C4-2B (cell line): ENCODE measurements at regions not wholly inside any gene's neighbourhood (a gene's known extent, or its start where the extent isn't known, plus 50 kb on each side); places are given as distances from the start of the nearest gene placed in this dataset.

Experiments used
- H3K27ac ChIP-seq: fragments of 450-650 bp; 2 replicates; pipeline ENCODE4 v1.5.1; 2017
- ZFX ChIP-seq: fragments of 450-650 bp; IDR thresholded peaks from 2 replicates; pipeline ENCODE4 v1.6.1; 2017
- TF ChIP-seq, protein P1 (sequence below): fragments of 450-650 bp; conservative IDR thresholded peaks from 2 replicates; pipeline ENCODE4 v1.5.1; 2017; ENCODE audit warnings: mild to moderate bottlenecking

DNA sequence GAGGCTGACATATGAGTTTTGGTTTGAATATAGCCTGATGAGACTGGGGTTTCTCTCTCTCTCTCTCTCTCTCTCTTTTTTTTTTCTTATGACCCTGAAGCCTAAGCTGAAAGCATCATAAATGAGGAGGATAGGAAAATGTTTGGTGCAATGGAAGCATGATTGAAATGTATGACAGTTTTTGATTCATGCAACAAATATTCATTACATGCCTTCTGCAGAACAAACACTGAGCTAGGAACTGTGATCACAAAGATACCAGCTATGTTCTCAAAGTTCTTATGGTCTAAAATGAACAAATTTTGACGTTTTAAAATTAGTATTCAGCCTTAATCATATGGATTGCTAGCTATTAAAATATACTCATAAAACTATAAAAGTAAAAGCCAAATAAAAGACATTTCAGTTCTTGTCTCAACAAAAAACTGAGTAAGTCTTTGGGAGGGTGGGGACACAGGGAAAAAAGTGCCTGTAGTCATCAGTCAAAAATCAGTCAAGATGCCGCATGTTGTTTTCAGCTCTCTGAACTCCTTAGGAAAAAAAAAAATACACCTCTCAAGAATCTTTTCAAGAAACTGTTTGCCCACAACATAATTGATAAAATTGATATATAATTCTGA is 57.2 kb downstream of the NKX6-1 start:
- no peak overlapping the region for H3K27ac ChIP-seq
- no peak for TF ChIP-seq ZFX
- TF ChIP-seq, protein P1, sequence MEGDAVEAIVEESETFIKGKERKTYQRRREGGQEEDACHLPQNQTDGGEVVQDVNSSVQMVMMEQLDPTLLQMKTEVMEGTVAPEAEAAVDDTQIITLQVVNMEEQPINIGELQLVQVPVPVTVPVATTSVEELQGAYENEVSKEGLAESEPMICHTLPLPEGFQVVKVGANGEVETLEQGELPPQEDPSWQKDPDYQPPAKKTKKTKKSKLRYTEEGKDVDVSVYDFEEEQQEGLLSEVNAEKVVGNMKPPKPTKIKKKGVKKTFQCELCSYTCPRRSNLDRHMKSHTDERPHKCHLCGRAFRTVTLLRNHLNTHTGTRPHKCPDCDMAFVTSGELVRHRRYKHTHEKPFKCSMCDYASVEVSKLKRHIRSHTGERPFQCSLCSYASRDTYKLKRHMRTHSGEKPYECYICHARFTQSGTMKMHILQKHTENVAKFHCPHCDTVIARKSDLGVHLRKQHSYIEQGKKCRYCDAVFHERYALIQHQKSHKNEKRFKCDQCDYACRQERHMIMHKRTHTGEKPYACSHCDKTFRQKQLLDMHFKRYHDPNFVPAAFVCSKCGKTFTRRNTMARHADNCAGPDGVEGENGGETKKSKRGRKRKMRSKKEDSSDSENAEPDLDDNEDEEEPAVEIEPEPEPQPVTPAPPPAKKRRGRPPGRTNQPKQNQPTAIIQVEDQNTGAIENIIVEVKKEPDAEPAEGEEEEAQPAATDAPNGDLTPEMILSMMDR: no peak

DNA sequence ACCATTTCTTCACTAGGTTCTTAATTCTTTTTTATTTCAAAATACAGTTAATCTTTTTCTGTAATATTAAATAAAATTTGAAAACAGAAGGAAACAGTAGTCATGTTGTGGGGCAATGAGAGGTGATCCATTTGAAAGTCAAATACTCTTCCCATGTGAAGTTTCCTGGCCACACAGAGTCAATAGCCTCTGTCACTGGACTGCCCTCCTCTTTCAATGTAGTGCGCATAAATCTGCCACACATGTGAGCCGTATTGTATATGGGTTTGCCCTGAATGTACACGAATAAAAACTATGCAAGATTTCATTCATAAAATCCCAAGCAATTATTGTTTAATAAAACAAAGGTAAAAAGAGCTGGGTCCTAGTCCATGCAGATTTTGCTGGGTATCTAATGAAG is 59.1 kb downstream of the NKX6-1 start:
- TF ChIP-seq, protein P1: no peak
- no peak for TF ChIP-seq ZFX
- H3K27ac ChIP-seq: no peak overlapping the region

DNA sequence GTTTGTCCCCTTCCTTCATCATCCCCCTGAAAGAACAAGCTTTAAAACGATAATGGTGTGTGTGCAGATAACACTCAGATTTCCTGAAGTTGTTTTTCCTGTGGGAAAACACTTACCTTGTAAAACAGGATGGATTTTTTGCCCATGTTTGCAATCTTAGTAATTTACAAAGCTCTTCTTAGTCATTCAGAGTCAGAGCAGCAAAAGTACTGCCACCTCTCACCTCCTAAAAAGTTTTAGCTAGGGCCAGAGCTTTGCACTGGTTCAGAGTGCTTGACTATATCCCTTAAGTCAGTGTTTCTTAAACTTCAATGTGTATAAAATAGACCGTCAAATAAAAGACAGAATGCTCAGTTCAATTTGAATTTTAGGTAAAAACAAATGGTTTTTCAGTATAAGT is 62.3 kb downstream of the NKX6-1 start:
- H3K27ac ChIP-seq: no peak overlapping the region

DNA sequence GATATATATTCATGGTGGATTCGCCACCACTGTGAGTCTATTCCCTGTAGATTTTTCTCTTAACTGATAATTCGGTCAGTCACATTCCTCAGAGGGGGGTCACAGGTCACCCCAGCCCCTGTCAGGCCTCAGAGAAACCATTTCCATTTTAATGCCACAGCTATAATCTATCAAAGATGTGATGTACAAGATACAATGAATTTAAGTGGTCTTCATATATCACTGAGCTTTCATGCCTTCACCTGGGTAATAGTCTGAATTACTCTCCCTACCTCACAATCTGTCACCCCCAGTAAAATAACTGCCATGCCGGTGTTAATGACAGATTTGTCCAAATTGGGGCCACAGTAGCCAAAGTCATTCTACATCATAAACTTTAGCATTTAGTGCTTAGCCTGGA is 64.7 kb downstream of the NKX6-1 start:
- no peak overlapping the region for H3K27ac ChIP-seq
- no peak for TF ChIP-seq ZFX
- TF ChIP-seq, protein P1: no peak

More for the DNA sequence above, 62.3 kb downstream of the NKX6-1 start:
- TF ChIP-seq, protein P1: no peak
- TF ChIP-seq ZFX: no peak

DNA sequence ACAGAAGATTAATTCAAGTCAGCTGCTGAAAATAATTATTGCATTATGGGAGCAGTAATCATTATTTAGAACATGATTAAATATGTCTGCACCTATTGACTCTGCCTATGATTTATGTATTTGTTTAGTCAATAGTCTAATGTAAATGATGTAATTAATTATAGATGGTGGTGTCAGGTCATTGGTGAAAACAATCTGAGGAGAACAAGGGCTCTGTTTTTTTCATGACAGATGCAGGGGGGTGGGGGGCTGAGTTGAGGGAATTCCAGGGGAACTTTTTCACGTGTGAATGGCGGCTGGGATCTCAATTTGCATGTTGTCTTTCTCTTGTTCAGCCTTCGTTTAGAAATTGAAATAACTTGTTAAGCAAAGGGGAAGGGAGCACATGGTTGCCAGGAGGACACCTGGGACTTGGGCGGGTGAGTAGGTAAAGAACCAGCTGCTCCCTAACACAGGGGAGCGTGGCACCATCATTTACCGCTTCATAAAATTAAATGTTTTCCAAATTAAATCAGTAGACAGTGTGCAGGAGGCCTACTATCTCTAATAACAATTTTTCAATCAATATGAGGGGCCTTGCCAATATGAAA is 65.4 kb downstream of the NKX6-1 start:
- no peak for TF ChIP-seq ZFX
- TF ChIP-seq, protein P1: no peak
- no peak overlapping the region for H3K27ac ChIP-seq

DNA sequence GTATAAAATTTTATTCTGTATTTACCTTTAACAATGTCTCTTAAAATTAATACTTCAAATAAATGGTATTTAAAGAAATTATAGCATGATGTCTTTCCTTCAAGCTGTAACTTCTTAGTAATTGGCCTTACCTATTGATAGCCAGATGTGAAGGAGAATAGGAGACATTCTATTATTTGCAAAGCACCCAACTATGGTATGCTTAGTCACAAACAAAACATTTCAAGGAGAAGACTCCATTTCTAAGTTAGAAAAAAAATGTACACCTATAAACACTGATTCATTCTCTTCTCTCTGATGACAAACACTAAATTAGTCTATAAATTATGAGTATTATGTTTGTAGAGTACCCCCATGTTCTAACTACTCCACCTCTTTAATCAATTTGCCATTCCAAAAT is 66.4 kb downstream of the NKX6-1 start:
- TF ChIP-seq ZFX: no peak
- TF ChIP-seq, protein P1: no peak
- no peak overlapping the region for H3K27ac ChIP-seq

DNA sequence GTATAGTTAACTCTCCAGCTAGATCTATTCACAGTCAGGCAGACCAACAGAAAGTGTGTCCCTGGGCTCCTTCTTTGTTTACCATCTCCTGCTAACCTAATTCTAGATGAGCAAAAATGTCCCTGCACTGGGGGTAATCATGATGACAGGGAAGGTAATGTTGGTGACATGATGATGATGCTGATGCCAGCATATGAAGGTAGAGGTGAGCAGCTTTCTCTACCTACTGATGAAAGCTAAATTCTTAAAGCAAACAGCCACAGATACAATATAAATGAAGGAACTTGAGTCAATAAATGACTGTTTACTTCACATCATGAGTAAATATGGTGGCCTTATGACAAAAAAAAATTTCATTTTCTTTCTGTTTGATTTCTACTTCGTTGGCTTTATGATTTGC is 78.5 kb downstream of the NKX6-1 start:
- H3K27ac ChIP-seq: no peak overlapping the region
- no peak for TF ChIP-seq ZFX
- TF ChIP-seq, protein P1: no peak
